Natural killer cell (primary cell): ENCODE measurements at regions not wholly inside any gene's neighbourhood (a gene's known extent, or its start where the extent isn't known, plus 50 kb on each side); places are given as distances from the start of the nearest gene placed in this dataset.

Experiments used
- ATAC-seq, 3 donors: fragments of 150-1000 bp in 2 of 3; fragments of 200-7000 bp in 1 of 3; cut with Tn5 transposase; 1 replicate in 1 of 3; 2 replicates in 2 of 3; pipeline ENCODE4 v1.10.0; 2021; ENCODE audit warnings: mild to moderate bottlenecking in 2 of 3, moderate library complexity in 2 of 3
- DNase-seq, 2 donors: peaks; one replicate each; pipeline versions ENCODE4 v3.0.0 to v3.0.0-alpha.2; 2013 to 2021; ENCODE audit warnings: mixed read lengths in 1 of 2
- H3K27ac ChIP-seq: one replicate; pipeline ENCODE4 v1.5.1; 2013; ENCODE audit warnings: mild to moderate bottlenecking, low read length
- H3K27me3 ChIP-seq: one replicate; pipeline ENCODE4 v1.6.1; 2013; ENCODE audit warnings: low read length; ENCODE audit not compliant: control insufficient read depth, insufficient read depth
- H3K36me3 ChIP-seq: one replicate; pipeline ENCODE4 v1.6.1; 2013; ENCODE audit warnings: low read length; ENCODE audit not compliant: control insufficient read depth, insufficient read depth
- H3K4me1 ChIP-seq: one replicate; pipeline ENCODE4 v1.6.1; 2013; ENCODE audit warnings: low read length; ENCODE audit not compliant: control insufficient read depth, insufficient read depth
- H3K4me3 ChIP-seq: one replicate; pipeline ENCODE4 v1.5.1; 2013; ENCODE audit warnings: low read length
- H3K9me3 ChIP-seq: one replicate; pipeline ENCODE4 v1.6.1; 2013; ENCODE audit warnings: low read length; ENCODE audit not compliant: control insufficient read depth, insufficient read depth
- H3K27ac Mint-ChIP-seq, 2 donors: one replicate each; pipeline ENCODE4 v1.8.0; 2022; ENCODE audit warnings: mild to moderate bottlenecking in 2 of 2, mixed read lengths in 2 of 2, moderate library complexity in 1 of 2
- H3K27me3 Mint-ChIP-seq, 2 donors: one replicate each; pipeline ENCODE4 v1.8.0; 2022; ENCODE audit warnings: low read depth in 2 of 2, mixed read lengths in 2 of 2
- H3K36me3 Mint-ChIP-seq: one replicate; pipeline ENCODE4 v1.8.0; 2022; ENCODE audit warnings: mixed read lengths
- H3K4me1 Mint-ChIP-seq, 2 donors: one replicate each; pipeline ENCODE4 v1.8.0; 2022; ENCODE audit warnings: mixed read lengths in 2 of 2
- H3K4me3 Mint-ChIP-seq: one replicate; pipeline ENCODE4 v1.8.0; 2022; ENCODE audit warnings: mild to moderate bottlenecking, moderate library complexity, mixed read lengths
- H3K9me3 Mint-ChIP-seq, 2 donors: one replicate each; pipeline ENCODE4 v1.8.0; 2022; ENCODE audit warnings: mixed read lengths in 2 of 2
- WGBS: methylation state at CpG from one replicate; pipeline ENCODE4 v1.1.7; 2013; ENCODE audit warnings: missing lambda C conversion rate; ENCODE audit not compliant: insufficient coverage; 5-methylcytosine and 5-hydroxymethylcytosine counted together
- intact Hi-C: fragments of 100-400 bp; cut with micrococcal nuclease; formaldehyde crosslinking; loops from one replicate; pipeline ENCODE4 v1.14.2; 2022
- TF ChIP-seq, protein P1 (sequence below): fragments of 200-600 bp; IDR thresholded peaks from one replicate; pipeline ENCODE4 v1.8.0; 2022; ENCODE audit warnings: antibody characterized with exemption

DNA sequence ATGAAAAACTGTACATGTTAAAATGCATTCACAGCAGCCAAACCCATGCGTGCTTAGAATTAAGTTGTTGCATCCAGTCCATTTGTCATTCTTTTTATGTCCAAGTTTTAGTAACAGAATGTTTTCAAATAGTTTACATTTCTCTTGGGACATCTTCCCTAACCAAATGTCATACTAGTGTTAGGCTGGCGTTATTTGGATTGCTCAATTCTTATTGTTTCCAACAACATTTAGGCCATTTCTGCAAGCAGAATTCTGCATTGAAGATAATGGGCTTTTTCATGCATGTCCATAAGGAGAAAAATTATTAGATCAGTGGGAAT lies 203.0 kb downstream of the HIBADH start:
- no peaks in the 10 kb centered on the region for H3K36me3 ChIP-seq
- 100% methylated on average over 1 of the region's 2 CpGs for WGBS
- Mint-ChIP-seq H3K27ac (no peak overlapping the region), H3K4me3 (no peak overlapping the region), H3K36me3 (no peaks in the 10 kb centered on the region), H3K27me3 (peaks cover 11 to 46% of the 10 kb centered on the region in 2 donors), H3K4me1 (no peaks in the 10 kb centered on the region), H3K9me3 (no peaks in the 10 kb centered on the region)
- ATAC-seq = no peak
- H3K27ac ChIP-seq = no peak overlapping the region
- H3K4me1 ChIP-seq = no peaks in the 10 kb centered on the region
- H3K4me3 ChIP-seq = no peak overlapping the region
- TF ChIP-seq, protein P1, sequence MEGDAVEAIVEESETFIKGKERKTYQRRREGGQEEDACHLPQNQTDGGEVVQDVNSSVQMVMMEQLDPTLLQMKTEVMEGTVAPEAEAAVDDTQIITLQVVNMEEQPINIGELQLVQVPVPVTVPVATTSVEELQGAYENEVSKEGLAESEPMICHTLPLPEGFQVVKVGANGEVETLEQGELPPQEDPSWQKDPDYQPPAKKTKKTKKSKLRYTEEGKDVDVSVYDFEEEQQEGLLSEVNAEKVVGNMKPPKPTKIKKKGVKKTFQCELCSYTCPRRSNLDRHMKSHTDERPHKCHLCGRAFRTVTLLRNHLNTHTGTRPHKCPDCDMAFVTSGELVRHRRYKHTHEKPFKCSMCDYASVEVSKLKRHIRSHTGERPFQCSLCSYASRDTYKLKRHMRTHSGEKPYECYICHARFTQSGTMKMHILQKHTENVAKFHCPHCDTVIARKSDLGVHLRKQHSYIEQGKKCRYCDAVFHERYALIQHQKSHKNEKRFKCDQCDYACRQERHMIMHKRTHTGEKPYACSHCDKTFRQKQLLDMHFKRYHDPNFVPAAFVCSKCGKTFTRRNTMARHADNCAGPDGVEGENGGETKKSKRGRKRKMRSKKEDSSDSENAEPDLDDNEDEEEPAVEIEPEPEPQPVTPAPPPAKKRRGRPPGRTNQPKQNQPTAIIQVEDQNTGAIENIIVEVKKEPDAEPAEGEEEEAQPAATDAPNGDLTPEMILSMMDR = no peak
- no peaks in the 10 kb centered on the region for H3K9me3 ChIP-seq
- H3K27me3 ChIP-seq = no peaks in the 10 kb centered on the region
- intact Hi-C loops = no loop called here
- no peak for DNase-seq

DNA sequence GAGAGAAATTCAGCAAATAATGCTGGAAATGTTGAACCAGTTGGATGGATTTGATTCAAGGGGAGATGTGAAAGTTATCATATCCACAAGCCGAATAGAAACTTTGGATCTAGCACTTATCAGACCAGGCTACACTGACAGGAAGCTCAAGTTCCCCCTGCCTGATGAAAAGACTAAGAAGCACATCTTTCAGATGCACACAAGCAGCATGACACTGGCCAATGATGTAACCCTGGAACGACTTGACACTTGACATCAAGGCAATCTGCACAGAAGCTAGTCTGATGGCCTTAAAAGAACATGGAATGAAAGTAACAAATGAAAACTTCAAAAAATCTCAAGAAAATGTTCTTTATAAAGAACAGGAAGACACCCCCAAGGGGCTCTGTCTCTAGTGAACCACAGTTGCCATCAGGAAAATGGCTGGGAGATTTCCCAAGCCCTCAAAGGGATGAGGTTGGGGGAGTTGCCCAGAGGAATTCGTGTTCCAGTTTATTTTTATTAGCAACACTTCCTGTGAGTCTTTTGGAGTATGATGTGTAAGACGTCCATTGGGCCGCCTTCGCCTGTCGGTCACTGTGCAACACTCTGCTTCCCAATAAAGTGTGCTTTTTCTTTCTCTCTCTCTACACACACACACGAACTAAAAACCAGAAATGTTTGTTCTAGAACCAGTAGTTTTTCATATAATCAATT lies 200.0 kb downstream of the HIBADH start:
- no peaks in the 10 kb centered on the region for H3K36me3 Mint-ChIP-seq
- H3K4me3 Mint-ChIP-seq = no peak overlapping the region
- ATAC-seq (no peak), DNase-seq (no peak)
- no peak overlapping the region for H3K27ac ChIP-seq
- H3K4me1 Mint-ChIP-seq = no peaks in the 10 kb centered on the region
- H3K4me3 ChIP-seq = no peak overlapping the region
- no peaks in the 10 kb centered on the region for H3K9me3 ChIP-seq
- no peak overlapping the region for H3K27ac Mint-ChIP-seq
- H3K9me3 Mint-ChIP-seq = no peaks in the 10 kb centered on the region
- TF ChIP-seq, protein P1 = no peak
- H3K4me1 ChIP-seq = no peaks in the 10 kb centered on the region
- H3K27me3 Mint-ChIP-seq = peaks cover 13 to 70% of the 10 kb centered on the region in 2 donors
- no peaks in the 10 kb centered on the region for H3K27me3 ChIP-seq
- no peaks in the 10 kb centered on the region for H3K36me3 ChIP-seq
- 79% methylated on average over 4 of the region's 8 CpGs for WGBS
- intact Hi-C loops = no loop called here

DNA sequence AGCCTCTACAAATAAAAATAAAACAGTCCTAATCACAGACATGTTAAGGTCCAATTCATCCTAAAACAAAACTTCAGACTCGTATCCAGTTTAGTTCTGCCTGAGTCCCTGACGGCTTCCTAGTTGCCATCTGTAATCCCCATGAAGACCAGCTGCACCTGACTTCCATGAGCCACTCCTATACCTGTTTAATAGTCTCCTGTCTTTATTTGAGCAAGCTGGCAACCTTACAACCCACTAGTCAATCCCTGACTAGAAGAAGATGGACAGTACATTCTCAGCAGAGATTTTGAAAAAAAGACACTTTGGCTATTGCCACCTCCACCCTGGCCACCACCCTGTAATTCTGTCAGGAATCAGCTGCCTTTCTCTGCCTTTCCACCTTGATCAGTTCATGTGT lies 197.7 kb downstream of the HIBADH start:
- Histone ChIP-seq H3K9me3 (no peaks in the 10 kb centered on the region), H3K27ac (no peak overlapping the region), H3K4me3 (no peak overlapping the region), H3K4me1 (no peaks in the 10 kb centered on the region), H3K36me3 (no peaks in the 10 kb centered on the region), H3K27me3 (no peaks in the 10 kb centered on the region)
- ATAC-seq = no peak
- peaks cover 23 to 74% of the 10 kb centered on the region in 2 donors for H3K27me3 Mint-ChIP-seq
- H3K4me1 Mint-ChIP-seq = no peaks in the 10 kb centered on the region
- 87% methylated on average over 2 of the region's 2 CpGs for WGBS
- H3K9me3 Mint-ChIP-seq = no peaks in the 10 kb centered on the region
- H3K27ac Mint-ChIP-seq = no peak overlapping the region
- TF ChIP-seq, protein P1 = no peak
- H3K4me3 Mint-ChIP-seq = no peak overlapping the region
- H3K36me3 Mint-ChIP-seq = no peaks in the 10 kb centered on the region
- no peak for DNase-seq
- intact Hi-C loops = no loop called here

DNA sequence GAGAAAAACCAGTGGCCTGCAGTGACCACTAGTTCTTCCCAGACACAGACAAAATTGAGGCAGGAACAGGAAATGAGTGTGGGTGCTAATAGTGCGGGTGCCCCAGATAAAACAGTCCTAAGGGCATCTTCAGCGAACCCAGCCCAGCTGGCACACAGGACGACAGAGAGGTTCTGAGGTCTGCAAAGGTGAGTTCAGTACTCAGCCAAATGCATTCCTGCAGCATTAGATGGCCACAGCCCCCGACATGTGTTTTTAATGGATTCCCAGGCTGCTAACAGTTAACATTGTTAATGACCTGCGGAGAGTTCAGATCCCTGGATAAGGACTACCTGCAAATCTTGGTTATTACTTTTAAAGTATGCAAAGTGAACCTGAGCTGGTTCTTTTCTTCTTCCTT lies 196.0 kb downstream of the HIBADH start:
- WGBS = 72% methylated on average over 5 of the region's 5 CpGs
- Histone ChIP-seq H3K4me1 (no peaks in the 10 kb centered on the region), H3K9me3 (no peaks in the 10 kb centered on the region), H3K27ac (no peak overlapping the region), H3K4me3 (no peak overlapping the region), H3K36me3 (no peaks in the 10 kb centered on the region), H3K27me3 (no peaks in the 10 kb centered on the region)
- Mint-ChIP-seq H3K27ac (no peak overlapping the region), H3K9me3 (no peaks in the 10 kb centered on the region), H3K27me3 (peaks cover 23 to 75% of the 10 kb centered on the region in 2 donors), H3K4me3 (no peak overlapping the region), H3K36me3 (no peaks in the 10 kb centered on the region), H3K4me1 (no peaks in the 10 kb centered on the region)
- intact Hi-C loops = no loop called here
- DNase-seq (no peak), ATAC-seq (no peak)
- TF ChIP-seq, protein P1 = no peak
